GM23338 (cell line): ENCODE measurements at regions not wholly inside any gene's neighbourhood (a gene's known extent, or its start where the extent isn't known, plus 50 kb on each side); places are given as distances from the start of the nearest gene placed in this dataset.

ENCODE experiments used
- ATAC-seq: fragments of 200-7000 bp; cut with Tn5 transposase; 3 replicates; pipeline ENCODE4 v1.9.1; 2020
- DNase-seq: peaks from one replicate; pipeline ENCODE4 v3.0.0-alpha.2; 2015; ENCODE audit warnings: low spot score
- H2AFZ ChIP-seq: fragments of 200-600 bp; sonication (generic); 2 replicates; pipeline ENCODE4 v1.8.0; 2016; ENCODE audit warnings: antibody characterized with exemption, mild to moderate bottlenecking, moderate library complexity
- H3F3A ChIP-seq: fragments of 200-600 bp; sonication (generic); replicated peaks from 2 replicates; pipeline ENCODE4 v1.8.0; 2017; ENCODE audit warnings: antibody characterized with exemption, mixed run types, low read depth
- H3K27ac ChIP-seq: fragments of 200-600 bp; sonication (generic); 2 replicates; pipeline ENCODE4 v1.6.1; 2016; ENCODE audit warnings: low read depth
- H3K27me3 ChIP-seq: fragments of 200-600 bp; sonication (generic); 2 replicates; pipeline ENCODE4 v1.8.0; 2016; ENCODE audit warnings: mild to moderate bottlenecking, mixed run types, moderate library complexity; ENCODE audit not compliant: insufficient read depth
- H3K36me3 ChIP-seq: fragments of 200-600 bp; sonication (generic); 2 replicates; pipeline ENCODE4 v1.8.0; 2016; ENCODE audit warnings: mild to moderate bottlenecking; ENCODE audit not compliant: insufficient read depth
- H3K4me1 ChIP-seq: fragments of 200-600 bp; sonication (generic); 2 replicates; pipeline ENCODE4 v1.8.0; 2016; ENCODE audit warnings: mild to moderate bottlenecking, moderate library complexity; ENCODE audit not compliant: insufficient read depth
- H3K4me2 ChIP-seq: fragments of 200-600 bp; sonication (generic); 2 replicates; pipeline ENCODE4 v1.7.1; 2017; ENCODE audit warnings: mixed run types
- H3K4me3 ChIP-seq: fragments of 200-600 bp; sonication (generic); 2 replicates; pipeline ENCODE4 v1.6.1; 2016; ENCODE audit warnings: mixed run types
- H3K79me2 ChIP-seq: fragments of 200-600 bp; sonication (generic); replicated peaks from 2 replicates; pipeline ENCODE4 v1.8.0; 2017; ENCODE audit warnings: mild to moderate bottlenecking; ENCODE audit not compliant: insufficient read depth
- H3K9me2 ChIP-seq: fragments of 200-600 bp; sonication (generic); 2 replicates; pipeline ENCODE4 v1.8.0; 2017; ENCODE audit not compliant: insufficient read depth
- H4K20me1 ChIP-seq: fragments of 200-600 bp; sonication (generic); replicated peaks from 2 replicates; pipeline ENCODE4 v1.8.0; 2017; ENCODE audit warnings: mild to moderate bottlenecking; ENCODE audit not compliant: insufficient read depth
- H3K27ac Mint-ChIP-seq: 2 replicates; pipeline ENCODE4 v1.8.0; 2020; ENCODE audit warnings: inconsistent platforms, mild to moderate bottlenecking, moderate library complexity, mixed read lengths
- H3K27me3 Mint-ChIP-seq: 3 replicates; pipeline ENCODE4 v1.8.0; 2022; ENCODE audit warnings: low read depth, mild to moderate bottlenecking, moderate library complexity, mixed read lengths, inconsistent platforms; ENCODE audit not compliant: insufficient read depth, poor library complexity
- H3K36me3 Mint-ChIP-seq: 3 replicates; pipeline ENCODE4 v1.8.0; 2021; ENCODE audit warnings: low read depth, mild to moderate bottlenecking, inconsistent platforms, moderate library complexity, mixed read lengths
- H3K4me1 Mint-ChIP-seq: 3 replicates; pipeline ENCODE4 v1.8.0; 2020; ENCODE audit warnings: mild to moderate bottlenecking, inconsistent platforms, mixed read lengths
- H3K4me3 Mint-ChIP-seq: 3 replicates; pipeline ENCODE4 v1.8.0; 2021; ENCODE audit warnings: moderate library complexity, mild to moderate bottlenecking, inconsistent platforms, mixed read lengths
- H3K9me3 Mint-ChIP-seq: 3 replicates; pipeline ENCODE4 v1.8.0; 2020; ENCODE audit warnings: moderate library complexity, mild to moderate bottlenecking, inconsistent platforms, mixed read lengths
- CREB1 ChIP-seq: fragments of 250-450 bp; sonication (Bioruptor Pico); IDR thresholded peaks from 2 replicates; pipeline ENCODE4 v1.5.0; 2020; ENCODE audit warnings: low read depth, mild to moderate bottlenecking, moderate library complexity
- CTCF ChIP-seq, 2 experiments: fragments of 200-600 bp in 1 of 2; sonication (generic) in 1 of 2; conservative IDR thresholded peaks; 2 replicates each; pipeline versions ENCODE4 v1.5.1 to v1.6.1; 2016 to 2017; ENCODE audit warnings: antibody characterized with exemption in 2 of 2, low read depth in 2 of 2, mild to moderate bottlenecking in 2 of 2, moderate library complexity in 1 of 2
- EZH2 ChIP-seq: fragments of 200-600 bp; sonication (generic); IDR thresholded peaks from one replicate; pipeline ENCODE4 v1.8.0; 2017; ENCODE audit warnings: antibody characterized with exemption, mild to moderate bottlenecking, low read depth; ENCODE audit not compliant: unreplicated experiment
- JUNB ChIP-seq: IDR thresholded peaks from one replicate; pipeline ENCODE4 v1.6.1; 2016; ENCODE audit warnings: antibody characterized with exemption; ENCODE audit not compliant: unreplicated experiment
- NANOG ChIP-seq: IDR thresholded peaks from 2 replicates; pipeline ENCODE4 v1.6.1; 2016; ENCODE audit warnings: antibody characterized with exemption, borderline replicate concordance
- POLR2AphosphoS5 ChIP-seq: IDR thresholded peaks from 2 replicates; pipeline ENCODE4 v1.6.1; 2016; ENCODE audit warnings: antibody characterized with exemption, low read depth
- REST ChIP-seq: IDR thresholded peaks from one replicate; pipeline ENCODE4 v1.6.1; 2018; ENCODE audit warnings: antibody characterized with exemption; ENCODE audit not compliant: unreplicated experiment
- STAT1 ChIP-seq: IDR thresholded peaks from one replicate; pipeline ENCODE4 v1.6.1; 2016; ENCODE audit warnings: antibody characterized with exemption; ENCODE audit not compliant: unreplicated experiment
- ZNF331 ChIP-seq: fragments of 250-450 bp; sonication (Bioruptor Pico); IDR thresholded peaks from 2 replicates; pipeline ENCODE4 v1.5.0; 2020; ENCODE audit warnings: low read depth, mild to moderate bottlenecking, moderate library complexity

- H3K9me2 ChIP-seq, result no peaks in the 10 kb centered on the region; the same call in 1 of the 2 replicates
- Mint-ChIP-seq H3K36me3 (peaks cover 11% of the 10 kb centered on the region; the same call in 2 of the 3 replicates), H3K4me1 (peaks cover 11% of the 10 kb centered on the region; the same call in 2 of the 3 replicates), H3K9me3 (peaks cover 12% of the 10 kb centered on the region; the same call in 2 of the 3 replicates), H3K27me3 (no peaks in the 10 kb centered on the region), H3K27ac (no peak overlapping the region), H3K4me3 (no peak overlapping the region)
- no peak overlapping the region for H2AFZ ChIP-seq
- no peaks in the 10 kb centered on the region for H4K20me1 ChIP-seq
- peaks cover 6% of the 10 kb centered on the region; the same call in 1 of the 2 replicates for H3K4me1 ChIP-seq
- H3K36me3 ChIP-seq, result no peaks in the 10 kb centered on the region
- H3K27me3 ChIP-seq, result no peaks in the 10 kb centered on the region
- H3K79me2 ChIP-seq, result no peaks in the 10 kb centered on the region
- no peak for DNase-seq
- H3F3A ChIP-seq, result no peaks in the 10 kb centered on the region
- no peak overlapping the region for H3K4me3 ChIP-seq
- no peak overlapping the region for H3K4me2 ChIP-seq
- TF ChIP-seq REST, result no peak
- TF ChIP-seq NANOG, result no peak
- no peak for TF ChIP-seq ZNF331 (CRISPR knock-in tag)
- TF ChIP-seq JUNB, result no peak
- no peak for ATAC-seq
- no peak overlapping the region for H3K27ac ChIP-seq
Measured at GRCh38 chr11:80415580-80415979, 974.8 kb upstream of the TENM4 start.

- H3K4me2 ChIP-seq, result no peak overlapping the region
- Mint-ChIP-seq H3K4me1 (peaks cover 11% of the 10 kb centered on the region; the same call in 2 of the 3 replicates), H3K36me3 (peaks cover 11% of the 10 kb centered on the region; the same call in 2 of the 3 replicates), H3K9me3 (peaks cover 15% of the 10 kb centered on the region), H3K27me3 (no peaks in the 10 kb centered on the region), H3K27ac (no peak overlapping the region), H3K4me3 (no peak overlapping the region)
- peaks cover 6% of the 10 kb centered on the region; the same call in 1 of the 2 replicates for H3K4me1 ChIP-seq
- H4K20me1 ChIP-seq, result no peaks in the 10 kb centered on the region
- no peaks in the 10 kb centered on the region for H3K27me3 ChIP-seq
- no peak for ATAC-seq
- no peaks in the 10 kb centered on the region for H3F3A ChIP-seq
- H3K27ac ChIP-seq, result no peak overlapping the region
- no peaks in the 10 kb centered on the region for H3K36me3 ChIP-seq
- H3K79me2 ChIP-seq, result no peaks in the 10 kb centered on the region
- no peak overlapping the region for H3K4me3 ChIP-seq
- no peak overlapping the region for H2AFZ ChIP-seq
- DNase-seq, result no peak
- H3K9me2 ChIP-seq, result no peaks in the 10 kb centered on the region; the same call in 1 of the 2 replicates
- TF ChIP-seq STAT1, result no peak
- no peak for TF ChIP-seq ZNF331 (CRISPR knock-in tag)
- no peak for TF ChIP-seq POLR2AphosphoS5
- TF ChIP-seq CREB1 (CRISPR knock-in tag), result no peak
- TF ChIP-seq NANOG, result no peak
- TF ChIP-seq CTCF (conservative IDR thresholded peaks at IDR 0.05; ENCODE audit: low read depth in 2 of 2), result no peak
- TF ChIP-seq REST, result no peak
- TF ChIP-seq EZH2, result no peak
- no peak for TF ChIP-seq JUNB
Measured at GRCh38 chr11:80414181-80415165, 973.6 kb upstream of the TENM4 start.
